ENCODE measurements at regions not wholly inside any gene's neighbourhood (a gene's known extent, or its start where the extent isn't known, plus 50 kb on each side); places are given as distances from the start of the nearest gene placed in this dataset.

DNA sequence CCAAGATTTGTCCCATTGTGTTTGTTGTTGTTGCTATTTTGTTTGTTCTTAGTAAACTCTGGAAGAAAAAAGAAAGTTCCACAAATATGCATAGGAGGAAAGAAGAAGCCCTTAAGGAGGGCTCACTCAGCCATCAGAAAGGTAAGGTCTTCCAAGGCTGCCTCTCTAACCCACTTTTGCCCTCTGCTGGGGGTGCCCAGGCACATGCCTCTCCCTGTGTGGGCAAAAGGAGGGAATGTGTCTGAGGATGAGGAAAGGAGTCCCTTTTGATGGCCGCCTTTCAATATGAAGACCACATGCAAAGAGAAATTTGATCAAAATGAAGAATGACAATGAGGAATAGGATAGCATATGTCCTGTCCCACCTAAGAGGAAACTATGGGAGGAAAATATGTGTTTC lies 248.2 kb upstream of the POU3F2 start:
- no peak for ATAC-seq
- no peaks in the 10 kb centered on the region for H3K36me3 Mint-ChIP-seq (ENCODE audit: low read depth)
- H3K4me3 Mint-ChIP-seq = no peak overlapping the region
- no peak overlapping the region for H3K27ac Mint-ChIP-seq
- CTCF ChIA-PET = no interaction called here
- H3K27me3 Mint-ChIP-seq = peaks cover 10% of the 10 kb centered on the region
- no peaks in the 10 kb centered on the region for H3K9me3 Mint-ChIP-seq (ENCODE audit: low read depth)
- POLR2A ChIA-PET = no interaction called here
- H3K4me1 Mint-ChIP-seq = no peaks in the 10 kb centered on the region
- no peak for DNase-seq
- intact Hi-C loops (cut with DNase I, micrococcal nuclease) = no loop called here

DNA sequence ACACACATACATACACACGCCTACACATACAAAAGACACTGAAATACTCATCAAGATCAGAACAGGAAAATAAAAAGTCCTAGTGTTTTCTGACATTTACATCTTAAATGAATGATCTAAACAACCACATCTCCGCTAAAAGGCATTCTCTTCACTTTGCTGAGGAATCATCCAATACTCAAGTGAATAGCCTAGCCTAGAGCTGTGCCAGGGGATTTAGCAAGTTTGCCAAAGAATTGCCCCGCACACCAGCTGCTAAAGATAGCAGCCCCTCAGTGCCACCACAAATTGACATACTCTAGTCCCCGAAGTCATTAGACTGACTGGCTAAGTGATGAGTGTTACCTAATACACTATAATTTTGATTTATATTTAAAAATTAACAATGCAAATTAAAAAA lies 246.8 kb upstream of the POU3F2 start:
- no peaks in the 10 kb centered on the region for H3K9me3 Mint-ChIP-seq (ENCODE audit: low read depth)
- no peak for DNase-seq
- intact Hi-C loops (cut with DNase I, micrococcal nuclease) = no loop called here
- peaks cover 10% of the 10 kb centered on the region for H3K27me3 Mint-ChIP-seq
- no peak overlapping the region for H3K27ac Mint-ChIP-seq
- ATAC-seq = no peak
- H3K36me3 Mint-ChIP-seq (ENCODE audit: low read depth) = no peaks in the 10 kb centered on the region
- CTCF ChIA-PET = no interaction called here
- H3K4me3 Mint-ChIP-seq = no peak overlapping the region
- no peaks in the 10 kb centered on the region for H3K4me1 Mint-ChIP-seq
- POLR2A ChIA-PET = no interaction called here

DNA sequence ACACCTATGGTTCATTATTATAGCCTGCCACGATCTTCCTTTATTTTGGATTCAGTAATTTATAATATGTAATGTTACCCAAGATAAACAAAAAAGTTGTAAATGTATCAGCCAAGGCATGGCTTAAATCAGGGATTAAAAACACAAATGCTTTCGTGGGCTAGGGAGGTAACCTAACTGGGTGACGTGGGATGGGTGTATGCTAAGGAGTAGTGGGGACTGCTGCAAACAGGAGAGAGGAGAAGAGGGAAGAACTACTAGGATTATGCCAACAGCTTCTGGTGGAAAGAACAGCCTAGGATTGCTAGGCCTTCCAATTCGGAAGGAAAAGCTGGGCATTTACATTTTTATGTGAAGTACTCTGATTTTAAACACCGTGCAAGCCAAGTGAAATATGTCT lies 244.8 kb upstream of the POU3F2 start:
- ATAC-seq (no peak), DNase-seq (no peak)
- H3K4me1 Mint-ChIP-seq = no peaks in the 10 kb centered on the region
- H3K27ac Mint-ChIP-seq = no peak overlapping the region
- no peak overlapping the region for H3K4me3 Mint-ChIP-seq
- POLR2A ChIA-PET = no interaction called here
- H3K27me3 Mint-ChIP-seq = peaks cover 8% of the 10 kb centered on the region
- intact Hi-C loops (cut with DNase I, micrococcal nuclease) = no loop called here
- no peaks in the 10 kb centered on the region for H3K9me3 Mint-ChIP-seq (ENCODE audit: low read depth)
- no peaks in the 10 kb centered on the region for H3K36me3 Mint-ChIP-seq (ENCODE audit: low read depth)
- CTCF ChIA-PET = no interaction called here

- intact Hi-C loops (cut with DNase I, micrococcal nuclease) = no loop called here
- no peak for ATAC-seq
- Mint-ChIP-seq H3K9me3 (ENCODE audit: low read depth) (no peaks in the 10 kb centered on the region), H3K27ac (no peak overlapping the region), H3K27me3 (peaks cover 8% of the 10 kb centered on the region), H3K4me3 (no peak overlapping the region), H3K36me3 (ENCODE audit: low read depth) (no peaks in the 10 kb centered on the region), H3K4me1 (no peaks in the 10 kb centered on the region)
- no peak for DNase-seq
- CTCF ChIA-PET = no interaction called here
- POLR2A ChIA-PET = no interaction called here
These were observed 244.2 kb upstream of the POU3F2 start for GRCh38 chr6:98590136-98590681.

DNA sequence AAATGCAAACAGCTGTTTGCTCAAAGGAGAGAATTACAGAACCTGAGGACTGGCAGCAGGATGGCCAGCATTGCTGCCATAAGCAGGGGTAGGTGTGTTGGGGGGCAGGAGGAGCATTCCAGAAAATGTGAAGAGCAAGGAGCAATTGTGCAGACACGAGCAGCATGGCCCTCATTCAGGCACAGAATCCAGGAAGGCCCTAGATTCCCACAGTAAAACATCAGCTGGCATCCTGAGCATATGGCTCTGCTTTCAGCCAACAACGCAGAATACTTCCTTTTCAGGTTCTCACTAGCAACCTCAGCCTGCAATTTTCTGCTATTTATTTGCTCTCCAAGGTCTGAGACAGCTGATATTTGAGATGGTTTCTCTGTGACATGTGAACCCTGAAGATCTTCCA lies 243.4 kb upstream of the POU3F2 start:
- Mint-ChIP-seq H3K4me1 (no peaks in the 10 kb centered on the region), H3K4me3 (no peak overlapping the region), H3K27ac (no peak overlapping the region), H3K27me3 (peaks cover 8% of the 10 kb centered on the region), H3K36me3 (ENCODE audit: low read depth) (no peaks in the 10 kb centered on the region), H3K9me3 (ENCODE audit: low read depth) (no peaks in the 10 kb centered on the region)
- ATAC-seq (no peak), DNase-seq (no peak)
- intact Hi-C loops (cut with DNase I, micrococcal nuclease) = no loop called here
- POLR2A ChIA-PET = no interaction called here
- CTCF ChIA-PET = no interaction called here

- Mint-ChIP-seq H3K27ac (no peak overlapping the region), H3K9me3 (ENCODE audit: low read depth) (no peaks in the 10 kb centered on the region), H3K4me3 (no peak overlapping the region), H3K27me3 (peaks cover 2% of the 10 kb centered on the region), H3K4me1 (no peaks in the 10 kb centered on the region), H3K36me3 (ENCODE audit: low read depth) (no peaks in the 10 kb centered on the region)
- intact Hi-C loops (cut with DNase I, micrococcal nuclease) = no loop called here
- POLR2A ChIA-PET = no interaction called here
- CTCF ChIA-PET = no interaction called here
- DNase-seq (no peak), ATAC-seq (no peak)
These were observed 240.7 kb upstream of the POU3F2 start for GRCh38 chr6:98593676-98594075.

DNA sequence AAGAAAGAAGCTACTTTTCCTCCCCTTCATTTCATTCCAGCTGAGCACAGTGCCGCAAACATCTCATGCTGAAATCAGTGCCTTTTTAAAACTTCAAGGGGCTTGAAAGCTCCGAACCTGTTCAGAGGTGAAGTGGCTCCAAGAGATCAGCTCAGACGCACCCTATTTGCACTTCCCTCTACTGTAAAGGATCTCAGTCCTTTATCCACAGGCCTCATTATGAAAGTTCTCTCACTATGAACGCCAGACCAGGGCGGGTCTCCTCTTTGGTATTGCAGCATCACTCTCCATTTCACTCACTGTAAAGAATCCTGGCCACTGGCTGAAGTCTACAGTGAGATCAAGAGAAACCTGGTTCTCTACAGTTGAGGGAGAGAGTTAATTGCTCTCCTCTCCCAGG lies 232.7 kb upstream of the POU3F2 start:
- H3K27ac Mint-ChIP-seq = no peak overlapping the region
- no peaks in the 10 kb centered on the region for H3K27me3 Mint-ChIP-seq
- ChIA-PET POLR2A (no interaction called here), CTCF (interaction anchor here (0.6 kb wide), 1 partner anchor 156 kb away, joined by 3 read pairs; no protein-coding TSS in a partner anchor)
- intact Hi-C loops (cut with DNase I, micrococcal nuclease) = no loop called here
- ATAC-seq = no peak
- no peaks in the 10 kb centered on the region for H3K9me3 Mint-ChIP-seq (ENCODE audit: low read depth)
- H3K4me3 Mint-ChIP-seq = no peak overlapping the region
- no peaks in the 10 kb centered on the region for H3K4me1 Mint-ChIP-seq
- no peaks in the 10 kb centered on the region for H3K36me3 Mint-ChIP-seq (ENCODE audit: low read depth)
- no peak for DNase-seq

DNA sequence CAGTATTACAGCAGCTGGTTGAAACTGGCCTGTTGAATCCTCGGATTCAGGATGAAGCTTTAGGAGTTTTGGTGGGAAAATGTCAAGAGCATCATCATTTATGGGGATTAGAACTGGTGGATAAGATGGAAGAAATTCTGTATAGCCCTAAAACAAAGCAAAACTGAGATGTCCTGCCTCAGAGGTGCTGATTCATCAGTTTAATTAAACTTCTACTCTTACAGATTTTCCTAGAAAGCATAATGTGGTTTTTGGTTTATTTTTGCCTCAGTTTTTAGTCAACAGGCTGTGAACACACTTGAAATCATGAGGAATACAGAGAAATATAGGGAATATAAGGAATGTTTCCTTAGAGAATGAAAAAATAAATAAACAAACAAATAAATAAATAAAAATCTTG lies 228.7 kb upstream of the POU3F2 start:
- H3K27ac Mint-ChIP-seq = no peak overlapping the region

GRCh38 chr6:98627129-98627775 lies 207.1 kb upstream of the POU3F2 start:
- DNase-seq = no peak
- H3K27ac Mint-ChIP-seq = no peak overlapping the region
- no peak overlapping the region for H3K4me3 Mint-ChIP-seq
- H3K4me1 Mint-ChIP-seq = no peaks in the 10 kb centered on the region
- ChIA-PET CTCF (no interaction called here), POLR2A (no interaction called here)
- H3K9me3 Mint-ChIP-seq (ENCODE audit: low read depth) = no peaks in the 10 kb centered on the region
- intact Hi-C loops (cut with DNase I, micrococcal nuclease) = no loop called here
- no peaks in the 10 kb centered on the region for H3K36me3 Mint-ChIP-seq (ENCODE audit: low read depth)
- no peak for ATAC-seq
- peaks cover 1% of the 10 kb centered on the region for H3K27me3 Mint-ChIP-seq

More for the DNA sequence above, 228.7 kb upstream of the POU3F2 start:
- POLR2A ChIA-PET = no interaction called here
- CTCF ChIA-PET = no interaction called here
- DNase-seq (no peak), ATAC-seq (no peak)
- Mint-ChIP-seq H3K4me1 (no peaks in the 10 kb centered on the region), H3K27me3 (no peaks in the 10 kb centered on the region), H3K4me3 (no peak overlapping the region), H3K36me3 (ENCODE audit: low read depth) (no peaks in the 10 kb centered on the region), H3K9me3 (ENCODE audit: low read depth) (no peaks in the 10 kb centered on the region)
- intact Hi-C loops (cut with DNase I, micrococcal nuclease) = no loop called here

- no peak for DNase-seq
- Mint-ChIP-seq H3K27me3 (peaks cover 5% of the 10 kb centered on the region), H3K9me3 (ENCODE audit: low read depth) (no peaks in the 10 kb centered on the region), H3K4me3 (no peak overlapping the region), H3K36me3 (ENCODE audit: low read depth) (no peaks in the 10 kb centered on the region), H3K4me1 (no peaks in the 10 kb centered on the region), H3K27ac (no peak overlapping the region)
- ATAC-seq = no peak
- ChIA-PET CTCF (no interaction called here), POLR2A (no interaction called here)
- intact Hi-C loops (cut with DNase I, micrococcal nuclease) = no loop called here
These were observed 200.5 kb upstream of the POU3F2 start for GRCh38 chr6:98633886-98634285.

GRCh38 chr6:98634569-98634968 lies 199.8 kb upstream of the POU3F2 start:
- H3K36me3 Mint-ChIP-seq (ENCODE audit: low read depth) = no peaks in the 10 kb centered on the region
- H3K9me3 Mint-ChIP-seq (ENCODE audit: low read depth) = no peaks in the 10 kb centered on the region
- ATAC-seq = no peak
- no peak overlapping the region for H3K4me3 Mint-ChIP-seq
- intact Hi-C loops (cut with DNase I, micrococcal nuclease) = no loop called here
- no peak for DNase-seq
- POLR2A ChIA-PET = no interaction called here
- H3K4me1 Mint-ChIP-seq = no peaks in the 10 kb centered on the region
- peaks cover 3% of the 10 kb centered on the region for H3K27me3 Mint-ChIP-seq
- H3K27ac Mint-ChIP-seq = no peak overlapping the region
- CTCF ChIA-PET = no interaction called here

DNA sequence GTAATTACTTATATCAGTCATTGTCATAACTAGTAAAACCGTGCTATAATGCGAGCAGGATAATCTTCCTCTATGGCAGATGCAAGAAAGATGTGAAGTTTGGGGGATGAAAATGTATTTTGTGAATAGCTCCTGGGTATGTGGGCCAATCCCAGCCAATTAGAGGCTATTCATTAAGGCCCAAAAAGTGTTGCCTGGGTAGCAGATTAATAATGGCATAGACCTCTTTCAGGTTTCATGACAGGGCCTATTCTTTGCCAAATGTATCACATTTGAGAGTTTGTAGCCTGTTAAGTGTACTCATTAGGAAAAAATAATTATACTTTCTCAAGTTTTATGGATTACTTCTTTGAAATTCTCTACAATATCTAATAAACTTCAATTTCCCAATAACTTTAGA lies 199.2 kb upstream of the POU3F2 start:
- Mint-ChIP-seq H3K36me3 (ENCODE audit: low read depth) (no peaks in the 10 kb centered on the region), H3K27ac (no peak overlapping the region), H3K27me3 (peaks cover 3% of the 10 kb centered on the region), H3K4me3 (no peak overlapping the region), H3K9me3 (ENCODE audit: low read depth) (no peaks in the 10 kb centered on the region), H3K4me1 (no peaks in the 10 kb centered on the region)
- DNase-seq (no peak), ATAC-seq (no peak)
- ChIA-PET POLR2A (no interaction called here), CTCF (no interaction called here)
- intact Hi-C loops (cut with DNase I, micrococcal nuclease) = no loop called here

GRCh38 chr6:98636941-98637340 lies 197.4 kb upstream of the POU3F2 start:
- Mint-ChIP-seq H3K9me3 (ENCODE audit: low read depth) (no peaks in the 10 kb centered on the region), H3K4me3 (no peak overlapping the region), H3K27ac (no peak overlapping the region), H3K36me3 (ENCODE audit: low read depth) (no peaks in the 10 kb centered on the region), H3K27me3 (peaks cover 3% of the 10 kb centered on the region), H3K4me1 (no peaks in the 10 kb centered on the region)
- POLR2A ChIA-PET = no interaction called here
- DNase-seq (no peak), ATAC-seq (no peak)
- CTCF ChIA-PET = no interaction called here
- intact Hi-C loops (cut with DNase I, micrococcal nuclease) = no loop called here
